ENCODE measurements at regions not wholly inside any gene's neighbourhood (a gene's known extent, or its start where the extent isn't known, plus 50 kb on each side); places are given as distances from the start of the nearest gene placed in this dataset.

DNA sequence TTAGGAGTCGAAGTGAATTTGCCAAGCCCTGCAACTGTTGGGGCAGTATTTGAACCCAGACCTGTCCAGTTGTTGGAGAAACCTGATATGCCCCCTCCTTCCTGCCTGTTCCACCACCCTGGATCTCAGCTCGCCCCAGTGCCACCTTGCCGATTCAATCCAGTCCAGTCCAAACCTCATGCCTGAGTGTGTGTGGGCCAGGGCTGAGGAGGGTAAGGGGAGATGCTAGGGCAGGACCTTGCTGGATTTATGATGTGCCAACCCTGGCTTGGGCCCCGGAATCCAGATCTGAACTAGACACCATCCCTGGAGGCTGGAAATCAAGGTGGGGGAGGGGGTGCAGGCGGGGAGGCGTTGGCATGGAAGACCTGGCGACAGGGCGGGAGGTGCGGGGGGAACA lies 98.9 kb upstream of the WNT4 start:
- Histone ChIP-seq H3K9me3 (no peaks in the 10 kb centered on the region), H3K36me3 (no peaks in the 10 kb centered on the region), H3K4me1 (no peaks in the 10 kb centered on the region), H3K27me3 (no peaks in the 10 kb centered on the region), H3K27ac (no peak overlapping the region), H3K4me3 (no peak overlapping the region)
- TF ChIP-seq POLR2A (IDR thresholded peaks at IDR 0.05), result no peak
- TF ChIP-seq, protein P1, sequence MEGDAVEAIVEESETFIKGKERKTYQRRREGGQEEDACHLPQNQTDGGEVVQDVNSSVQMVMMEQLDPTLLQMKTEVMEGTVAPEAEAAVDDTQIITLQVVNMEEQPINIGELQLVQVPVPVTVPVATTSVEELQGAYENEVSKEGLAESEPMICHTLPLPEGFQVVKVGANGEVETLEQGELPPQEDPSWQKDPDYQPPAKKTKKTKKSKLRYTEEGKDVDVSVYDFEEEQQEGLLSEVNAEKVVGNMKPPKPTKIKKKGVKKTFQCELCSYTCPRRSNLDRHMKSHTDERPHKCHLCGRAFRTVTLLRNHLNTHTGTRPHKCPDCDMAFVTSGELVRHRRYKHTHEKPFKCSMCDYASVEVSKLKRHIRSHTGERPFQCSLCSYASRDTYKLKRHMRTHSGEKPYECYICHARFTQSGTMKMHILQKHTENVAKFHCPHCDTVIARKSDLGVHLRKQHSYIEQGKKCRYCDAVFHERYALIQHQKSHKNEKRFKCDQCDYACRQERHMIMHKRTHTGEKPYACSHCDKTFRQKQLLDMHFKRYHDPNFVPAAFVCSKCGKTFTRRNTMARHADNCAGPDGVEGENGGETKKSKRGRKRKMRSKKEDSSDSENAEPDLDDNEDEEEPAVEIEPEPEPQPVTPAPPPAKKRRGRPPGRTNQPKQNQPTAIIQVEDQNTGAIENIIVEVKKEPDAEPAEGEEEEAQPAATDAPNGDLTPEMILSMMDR (IDR thresholded peaks at IDR 0.05), result no peak
- DNase-seq, result no peak
- intact Hi-C loops (cut with DNase I; ENCODE audit: low total_unique reads), result no loop called here

DNA sequence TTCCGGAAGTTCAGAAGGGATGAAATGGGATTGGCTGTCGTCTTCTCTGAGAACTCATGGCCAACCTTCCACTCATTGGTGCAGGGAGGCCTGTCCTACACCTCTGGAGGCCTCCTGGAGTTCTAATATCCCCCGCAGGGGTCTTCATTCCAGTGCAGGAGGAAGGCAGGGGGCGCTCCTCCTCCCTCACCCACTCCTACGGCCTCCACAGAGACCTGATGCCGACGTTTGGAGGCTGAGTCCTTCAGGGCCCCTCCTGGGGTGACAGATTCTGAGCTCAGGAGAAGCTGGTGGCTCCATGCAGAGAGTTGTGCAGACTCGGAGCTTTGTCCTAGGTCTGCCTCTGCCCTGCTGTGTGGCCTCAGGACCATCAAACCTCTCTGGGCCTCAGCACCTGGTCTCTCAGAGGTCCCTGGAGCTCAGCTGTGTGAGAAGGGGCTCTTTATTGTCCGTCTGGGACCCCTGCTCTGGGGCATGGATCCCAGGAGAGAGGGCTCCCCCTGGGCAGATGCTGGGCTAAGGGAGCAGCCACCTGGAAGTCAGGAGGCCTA lies 102.3 kb upstream of the WNT4 start:
- Histone ChIP-seq H3K4me1 (no peaks in the 10 kb centered on the region), H3K4me3 (no peak overlapping the region), H3K9me3 (no peaks in the 10 kb centered on the region), H3K27ac (no peak overlapping the region), H3K27me3 (no peaks in the 10 kb centered on the region), H3K36me3 (no peaks in the 10 kb centered on the region)
- DNase-seq, result no peak
- intact Hi-C loops (cut with DNase I; ENCODE audit: low total_unique reads), result no loop called here
- TF ChIP-seq, protein P1 (IDR thresholded peaks at IDR 0.05), result no peak
- TF ChIP-seq POLR2A (IDR thresholded peaks at IDR 0.05), result no peak

DNA sequence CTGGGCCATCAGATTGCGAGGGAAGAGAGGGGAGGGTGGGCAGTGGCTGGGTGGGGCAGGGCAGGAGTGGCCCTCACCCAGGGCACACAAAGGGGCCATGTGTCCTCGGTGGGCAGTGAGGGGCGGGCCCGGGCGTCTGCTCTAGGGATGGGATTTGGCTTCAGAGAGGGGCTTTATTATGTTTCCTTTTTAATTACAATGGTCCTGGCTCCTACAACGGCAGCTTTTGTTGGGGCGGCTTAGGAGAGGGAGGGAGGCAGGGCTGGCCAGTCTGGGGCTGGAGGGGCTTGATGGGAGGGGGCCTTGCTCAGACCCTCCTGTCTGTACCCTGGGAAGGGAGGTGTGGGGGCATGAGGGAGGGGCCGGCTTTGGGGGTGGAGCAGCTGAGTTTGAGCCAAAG lies 102.8 kb upstream of the WNT4 start:
- intact Hi-C loops (cut with DNase I; ENCODE audit: low total_unique reads), result no loop called here
- no peak for DNase-seq
- Histone ChIP-seq H3K4me1 (no peaks in the 10 kb centered on the region), H3K27ac (no peak overlapping the region), H3K36me3 (no peaks in the 10 kb centered on the region), H3K9me3 (no peaks in the 10 kb centered on the region), H3K4me3 (no peak overlapping the region), H3K27me3 (no peaks in the 10 kb centered on the region)
- TF ChIP-seq, protein P1 (IDR thresholded peaks at IDR 0.05), result no peak

DNA sequence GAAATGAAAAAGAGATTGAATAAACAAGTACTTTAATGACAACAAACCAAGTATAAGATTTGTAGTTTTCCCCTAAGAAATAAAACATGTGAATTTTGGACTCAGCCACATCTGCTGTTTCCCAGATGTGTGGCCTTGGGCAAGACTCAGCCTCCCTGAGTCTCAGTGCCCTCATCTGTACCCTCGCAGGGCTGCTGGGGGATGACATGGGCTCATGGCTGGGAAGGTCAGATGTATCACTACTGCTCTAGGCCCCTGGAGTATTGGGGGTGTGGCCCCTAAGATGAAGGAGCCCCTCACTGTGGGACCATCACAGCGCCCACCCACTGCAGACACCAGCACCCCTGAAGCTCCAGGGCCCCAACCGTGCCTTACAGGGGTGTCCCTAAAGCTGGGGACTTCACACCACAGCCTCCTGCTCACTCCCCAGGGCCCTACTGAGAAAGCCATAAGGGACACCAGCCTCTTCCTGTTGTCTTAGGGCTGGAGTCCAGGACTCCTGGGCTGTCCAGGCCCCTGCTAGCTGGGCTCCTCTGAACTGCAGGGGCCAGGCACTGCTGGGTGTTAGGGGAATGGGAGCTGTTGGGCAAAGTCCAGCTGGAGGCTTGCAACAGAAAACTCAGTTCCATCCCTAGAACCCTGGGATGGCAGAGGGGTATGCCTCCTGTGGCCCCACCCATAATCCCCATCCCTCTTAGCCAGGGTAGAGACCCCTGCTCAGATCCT lies 104.0 kb upstream of the WNT4 start:
- TF ChIP-seq, protein P1 (IDR thresholded peaks at IDR 0.05), result no peak
- TF ChIP-seq POLR2A (IDR thresholded peaks at IDR 0.05), result no peak
- no peak overlapping the region for H3K27ac ChIP-seq
- no peaks in the 10 kb centered on the region for H3K36me3 ChIP-seq
- no peaks in the 10 kb centered on the region for H3K4me1 ChIP-seq
- intact Hi-C loops (cut with DNase I; ENCODE audit: low total_unique reads), result no loop called here
- no peak overlapping the region for H3K4me3 ChIP-seq
- no peaks in the 10 kb centered on the region for H3K27me3 ChIP-seq
- H3K9me3 ChIP-seq, result no peaks in the 10 kb centered on the region
- DNase-seq, result no peak

DNA sequence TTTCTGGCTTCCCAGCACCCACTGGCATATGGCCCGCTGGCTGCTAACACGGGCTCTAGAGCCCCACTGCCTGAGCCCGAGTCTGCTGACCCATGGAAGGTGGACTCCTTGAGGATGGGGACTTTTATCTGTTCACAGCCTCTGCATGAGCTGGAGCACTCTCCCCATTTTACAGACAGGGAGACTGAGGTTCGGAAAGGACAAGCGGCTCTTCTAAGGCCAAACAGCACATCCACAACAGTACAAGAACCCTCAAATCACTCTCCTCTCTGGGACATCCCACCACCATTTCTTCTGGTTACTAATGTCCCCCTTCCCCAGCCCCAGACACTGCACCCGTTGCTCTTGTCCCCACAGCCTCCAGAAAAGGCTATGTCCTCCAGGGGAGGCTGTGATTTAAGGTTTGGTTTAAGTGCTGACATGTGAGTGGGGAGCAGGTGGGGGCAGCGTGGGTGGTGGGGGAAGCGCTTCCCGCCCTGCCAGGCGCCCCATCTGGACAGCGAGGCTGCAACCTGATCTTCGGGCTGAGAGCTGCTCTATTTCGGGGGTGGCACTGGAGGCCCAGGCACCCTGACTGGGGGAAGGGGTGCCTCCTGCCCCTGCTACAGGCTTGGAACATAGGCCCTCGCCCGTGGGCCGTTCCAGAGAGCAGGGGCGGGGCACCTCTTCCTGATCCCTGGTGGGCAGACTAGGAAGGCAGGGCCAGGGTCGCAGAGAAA lies 104.8 kb upstream of the WNT4 start:
- no peak overlapping the region for H3K4me3 ChIP-seq
- intact Hi-C loops (cut with DNase I; ENCODE audit: low total_unique reads), result no loop called here
- no peak for DNase-seq
- no peaks in the 10 kb centered on the region for H3K9me3 ChIP-seq
- H3K36me3 ChIP-seq, result no peaks in the 10 kb centered on the region
- H3K27ac ChIP-seq, result no peak overlapping the region
- H3K4me1 ChIP-seq, result no peaks in the 10 kb centered on the region
- H3K27me3 ChIP-seq, result no peaks in the 10 kb centered on the region
- TF ChIP-seq, protein P1 (IDR thresholded peaks at IDR 0.05), result no peak
- no peak for TF ChIP-seq POLR2A (IDR thresholded peaks at IDR 0.05)

Measured in uterus (tissue), 3 donors.